ENCODE measurements at regions not wholly inside any gene's neighbourhood (a gene's known extent, or its start where the extent isn't known, plus 50 kb on each side); places are given as distances from the start of the nearest gene placed in this dataset.

DNA sequence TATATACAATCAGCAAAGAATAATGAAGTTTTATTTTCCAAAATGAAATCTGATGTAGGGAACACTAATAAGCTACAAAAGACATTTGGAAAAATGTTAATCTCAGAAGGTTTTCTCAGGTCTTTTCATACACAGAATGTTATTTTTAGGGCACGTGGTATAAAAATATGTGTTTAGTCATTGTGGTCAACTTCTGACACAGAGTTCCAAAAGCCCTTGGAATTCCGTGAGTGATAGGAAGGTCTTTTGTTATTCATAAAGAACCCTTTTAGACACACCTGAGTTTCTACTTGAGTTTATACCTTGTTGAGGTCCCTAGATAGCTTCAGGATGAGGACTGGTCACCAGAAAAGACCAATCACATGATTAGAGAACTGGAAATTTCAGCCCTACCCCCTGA, 277.6 kb upstream of the NCAM2 start:
- no peak overlapping the region for H3K4me2 ChIP-seq (ENCODE audit: low read length)
- ChIA-PET POLR2A (no interaction called here), CTCF (no interaction called here), RAD21 (ENCODE audit: low non-redundant PET in 1 of 2, low total read pairs in 2 of 2, uncharacterized antibody in 2 of 2, unreplicated experiment in 2 of 2) (no interaction called here)
- peaks cover 7 to 29% of the 10 kb centered on the region in 2 experiments; a peak in 2 of 4 replicates for H3K9me3 ChIP-seq (ENCODE audit: control insufficient read depth in 1 of 2, insufficient read depth in 1 of 2, low read depth in 1 of 2, low read length in 2 of 2)
- BruUV-seq (replicated peaks) = no TSS peak
- TF ChIP-seq SP1 (IDR thresholded peaks at IDR 0.05; ENCODE audit: low read depth) = no peak
- TF ChIP-seq EZH2 (IDR thresholded peaks at IDR 0.05) = no peak
- no peak for TF ChIP-seq SRF (IDR thresholded peaks at IDR 0.05; ENCODE audit: low read depth)
- TF ChIP-seq, protein P1, sequence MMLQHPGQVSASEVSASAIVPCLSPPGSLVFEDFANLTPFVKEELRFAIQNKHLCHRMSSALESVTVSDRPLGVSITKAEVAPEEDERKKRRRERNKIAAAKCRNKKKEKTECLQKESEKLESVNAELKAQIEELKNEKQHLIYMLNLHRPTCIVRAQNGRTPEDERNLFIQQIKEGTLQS (IDR thresholded peaks at IDR 0.05) = no peak
- no peak for TF ChIP-seq FOSL1 (IDR thresholded peaks at IDR 0.05; ENCODE audit: low read depth)
- no peak for TF ChIP-seq ZBTB33 (IDR thresholded peaks at IDR 0.05; ENCODE audit: extremely low read depth, insufficient replicate concordance, low read length)
- no peak for TF ChIP-seq POLR2A (IDR thresholded peaks at IDR 0.05; ENCODE audit: borderline replicate concordance, extremely low read depth, insufficient read depth, insufficient read length)
- no peak for TF ChIP-seq RAD21 (IDR thresholded peaks at IDR 0.05; ENCODE audit: low read depth)
- TF ChIP-seq CEBPB (IDR thresholded peaks at IDR 0.05; ENCODE audit: low read depth) = no peak
- TF ChIP-seq, protein P2, sequence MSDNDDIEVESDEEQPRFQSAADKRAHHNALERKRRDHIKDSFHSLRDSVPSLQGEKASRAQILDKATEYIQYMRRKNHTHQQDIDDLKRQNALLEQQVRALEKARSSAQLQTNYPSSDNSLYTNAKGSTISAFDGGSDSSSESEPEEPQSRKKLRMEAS (IDR thresholded peaks at IDR 0.05) = no peak
- TF ChIP-seq JUND (IDR thresholded peaks at IDR 0.05) = no peak
- H3K27me3 ChIP-seq (ENCODE audit: insufficient read depth, low read length) = no peaks in the 10 kb centered on the region
- no peaks in the 10 kb centered on the region for H3K9me2 ChIP-seq (ENCODE audit: insufficient read depth)
- H2AFZ ChIP-seq (ENCODE audit: low read depth, low read length, poor library complexity, severe bottlenecking) = no peak overlapping the region
- ATAC-seq (no peak), DNase-seq (ENCODE audit: low read depth, low spot score) (no peak)
- H3K4me3 ChIP-seq (replicated peaks in 1 of 2; ENCODE audit: low read depth in 1 of 2, low read length in 2 of 2) = no peak overlapping the region
- no peaks in the 10 kb centered on the region for H3K79me2 ChIP-seq (ENCODE audit: insufficient read depth, low read length)
- no peaks in the 10 kb centered on the region for H4K20me1 ChIP-seq (ENCODE audit: insufficient read depth)
- no peaks in the 10 kb centered on the region for H3K36me3 ChIP-seq (ENCODE audit: control insufficient read depth in 1 of 2, insufficient read depth in 2 of 2, low read length in 2 of 2)
- H3K4me1 ChIP-seq (ENCODE audit: control insufficient read depth in 1 of 2, insufficient read depth in 2 of 2, low read length in 2 of 2) = no peaks in the 10 kb centered on the region
- intact Hi-C loops (cut with micrococcal nuclease) = no loop called here
- H3K27ac ChIP-seq (ENCODE audit: low read depth, low read length) = no peak overlapping the region
- no peak overlapping the region for H3K9ac ChIP-seq (ENCODE audit: low read length)

Measured in HCT116 (cell line).